ENCODE measurements at regions not wholly inside any gene's neighbourhood (a gene's known extent, or its start where the extent isn't known, plus 50 kb on each side); places are given as distances from the start of the nearest gene placed in this dataset.

- TF ChIP-seq, protein P1, sequence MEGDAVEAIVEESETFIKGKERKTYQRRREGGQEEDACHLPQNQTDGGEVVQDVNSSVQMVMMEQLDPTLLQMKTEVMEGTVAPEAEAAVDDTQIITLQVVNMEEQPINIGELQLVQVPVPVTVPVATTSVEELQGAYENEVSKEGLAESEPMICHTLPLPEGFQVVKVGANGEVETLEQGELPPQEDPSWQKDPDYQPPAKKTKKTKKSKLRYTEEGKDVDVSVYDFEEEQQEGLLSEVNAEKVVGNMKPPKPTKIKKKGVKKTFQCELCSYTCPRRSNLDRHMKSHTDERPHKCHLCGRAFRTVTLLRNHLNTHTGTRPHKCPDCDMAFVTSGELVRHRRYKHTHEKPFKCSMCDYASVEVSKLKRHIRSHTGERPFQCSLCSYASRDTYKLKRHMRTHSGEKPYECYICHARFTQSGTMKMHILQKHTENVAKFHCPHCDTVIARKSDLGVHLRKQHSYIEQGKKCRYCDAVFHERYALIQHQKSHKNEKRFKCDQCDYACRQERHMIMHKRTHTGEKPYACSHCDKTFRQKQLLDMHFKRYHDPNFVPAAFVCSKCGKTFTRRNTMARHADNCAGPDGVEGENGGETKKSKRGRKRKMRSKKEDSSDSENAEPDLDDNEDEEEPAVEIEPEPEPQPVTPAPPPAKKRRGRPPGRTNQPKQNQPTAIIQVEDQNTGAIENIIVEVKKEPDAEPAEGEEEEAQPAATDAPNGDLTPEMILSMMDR (IDR thresholded peaks at IDR 0.05), result no peak
- Mint-ChIP-seq H3K27ac (no peak overlapping the region), H3K9me3 (no peaks in the 10 kb centered on the region), H3K36me3 (ENCODE audit: low read depth) (no peaks in the 10 kb centered on the region), H3K27me3 (no peaks in the 10 kb centered on the region), H3K4me3 (no peak overlapping the region), H3K4me1 (peaks cover 7% of the 10 kb centered on the region)
- no peak for ATAC-seq (ENCODE audit: low read depth)
- DNase-seq, result no peak
- intact Hi-C loops (cut with micrococcal nuclease), result no loop called here
- ChIA-PET CTCF (no interaction called here), POLR2A (no interaction called here)
Measured at GRCh38 chr10:107649249-107649648, 484.7 kb upstream of the SORCS1 start.

GRCh38 chr10:107647462-107647861, 483.0 kb upstream of the SORCS1 start:
- no peak for ATAC-seq (ENCODE audit: low read depth)
- H3K27ac Mint-ChIP-seq, result no peak overlapping the region
- H3K4me1 Mint-ChIP-seq, result no peaks in the 10 kb centered on the region
- no peaks in the 10 kb centered on the region for H3K27me3 Mint-ChIP-seq
- no peak for DNase-seq
- no peak overlapping the region for H3K4me3 Mint-ChIP-seq
- intact Hi-C loops (cut with micrococcal nuclease), result no loop called here
- no peaks in the 10 kb centered on the region for H3K9me3 Mint-ChIP-seq
- H3K36me3 Mint-ChIP-seq (ENCODE audit: low read depth), result no peaks in the 10 kb centered on the region
- ChIA-PET CTCF (no interaction called here), POLR2A (no interaction called here)
- TF ChIP-seq, protein P1 (IDR thresholded peaks at IDR 0.05), result no peak

GRCh38 chr10:107631876-107632275, 467.4 kb upstream of the SORCS1 start:
- Mint-ChIP-seq H3K27me3 (no peaks in the 10 kb centered on the region), H3K4me1 (no peaks in the 10 kb centered on the region), H3K27ac (no peak overlapping the region), H3K36me3 (ENCODE audit: low read depth) (no peaks in the 10 kb centered on the region), H3K4me3 (no peak overlapping the region), H3K9me3 (peaks cover 2% of the 10 kb centered on the region)
- CTCF ChIA-PET, result no interaction called here
- no peak for DNase-seq
- intact Hi-C loops (cut with micrococcal nuclease), result no loop called here
- POLR2A ChIA-PET, result no interaction called here
- TF ChIP-seq, protein P1 (IDR thresholded peaks at IDR 0.05), result no peak
- ATAC-seq (ENCODE audit: low read depth), result no peak

DNA sequence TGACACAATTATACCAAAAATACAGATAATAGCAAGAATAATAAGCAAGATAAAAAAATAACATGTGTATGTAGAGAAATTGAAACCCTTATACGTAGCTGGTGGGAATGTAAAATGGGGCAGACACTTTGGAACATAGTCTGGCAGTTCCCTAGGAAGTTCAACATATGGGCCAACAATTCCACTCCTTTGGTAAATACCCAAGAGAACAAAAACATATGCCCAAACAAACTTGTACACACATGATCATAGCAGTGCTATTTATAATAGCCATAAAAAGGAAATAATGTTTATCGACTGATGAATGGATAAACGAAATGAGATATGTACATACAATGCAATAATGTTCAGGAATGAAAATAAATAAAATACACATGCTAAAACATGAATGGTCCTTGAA, 462.4 kb upstream of the SORCS1 start:
- intact Hi-C loops (cut with micrococcal nuclease), result no loop called here
- TF ChIP-seq, protein P1 (IDR thresholded peaks at IDR 0.05), result no peak
- no peak for ATAC-seq (ENCODE audit: low read depth)
- ChIA-PET CTCF (no interaction called here), POLR2A (no interaction called here)
- no peaks in the 10 kb centered on the region for H3K27me3 Mint-ChIP-seq
- no peaks in the 10 kb centered on the region for H3K4me1 Mint-ChIP-seq
- H3K36me3 Mint-ChIP-seq (ENCODE audit: low read depth), result no peaks in the 10 kb centered on the region
- H3K27ac Mint-ChIP-seq, result no peak overlapping the region
- no peak overlapping the region for H3K4me3 Mint-ChIP-seq
- DNase-seq, result no peak
- H3K9me3 Mint-ChIP-seq, result no peaks in the 10 kb centered on the region

- no peaks in the 10 kb centered on the region for H3K9me3 Mint-ChIP-seq
- TF ChIP-seq, protein P1 (IDR thresholded peaks at IDR 0.05), result no peak
- intact Hi-C loops (cut with micrococcal nuclease), result no loop called here
- ATAC-seq (ENCODE audit: low read depth) (no peak), DNase-seq (no peak)
- ChIA-PET CTCF (no interaction called here), POLR2A (no interaction called here)
- no peaks in the 10 kb centered on the region for H3K36me3 Mint-ChIP-seq (ENCODE audit: low read depth)
- no peak overlapping the region for H3K27ac Mint-ChIP-seq
- no peaks in the 10 kb centered on the region for H3K4me1 Mint-ChIP-seq
- no peak overlapping the region for H3K4me3 Mint-ChIP-seq
- H3K27me3 Mint-ChIP-seq, result no peaks in the 10 kb centered on the region
Measured at GRCh38 chr10:107623292-107623691, 458.8 kb upstream of the SORCS1 start.
